PC-3 (cell line): ENCODE measurements at regions not wholly inside any gene's neighbourhood (a gene's known extent, or its start where the extent isn't known, plus 50 kb on each side); places are given as distances from the start of the nearest gene placed in this dataset.

Experiments used
- EZH2 ChIP-seq: fragments of 300-600 bp; sonication (generic); IDR thresholded peaks from one replicate; pipeline ENCODE4 v1.6.1; 2017; ENCODE audit warnings: antibody characterized with exemption, mild to moderate bottlenecking, low read length; ENCODE audit not compliant: unreplicated experiment
- TF ChIP-seq, protein P1 (sequence below): fragments of 300-600 bp; sonication (generic); conservative IDR thresholded peaks from 2 replicates; pipeline ENCODE4 v1.5.1; 2017; ENCODE audit warnings: antibody characterized with exemption, low read depth, mild to moderate bottlenecking, low read length

DNA sequence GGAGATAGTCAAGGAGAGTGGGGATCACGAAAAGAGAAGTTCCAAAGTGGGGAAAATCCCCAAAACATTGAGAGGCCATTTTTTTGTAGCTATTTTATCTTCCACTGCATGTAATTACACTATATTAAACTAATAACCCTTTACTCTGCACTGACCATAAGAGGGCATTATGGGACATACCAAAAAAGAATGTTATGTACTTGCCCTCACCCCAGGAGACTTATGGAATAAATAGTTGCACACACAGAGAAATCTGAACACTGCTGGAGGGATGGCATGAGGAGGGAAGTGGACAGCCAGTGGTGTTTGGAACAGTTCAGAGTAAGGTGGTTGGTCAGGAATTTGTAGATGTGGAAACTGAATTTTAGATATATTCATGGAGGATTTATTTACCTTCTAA, 422.9 kb downstream of the SNAPC1 start:
- TF ChIP-seq, protein P1, sequence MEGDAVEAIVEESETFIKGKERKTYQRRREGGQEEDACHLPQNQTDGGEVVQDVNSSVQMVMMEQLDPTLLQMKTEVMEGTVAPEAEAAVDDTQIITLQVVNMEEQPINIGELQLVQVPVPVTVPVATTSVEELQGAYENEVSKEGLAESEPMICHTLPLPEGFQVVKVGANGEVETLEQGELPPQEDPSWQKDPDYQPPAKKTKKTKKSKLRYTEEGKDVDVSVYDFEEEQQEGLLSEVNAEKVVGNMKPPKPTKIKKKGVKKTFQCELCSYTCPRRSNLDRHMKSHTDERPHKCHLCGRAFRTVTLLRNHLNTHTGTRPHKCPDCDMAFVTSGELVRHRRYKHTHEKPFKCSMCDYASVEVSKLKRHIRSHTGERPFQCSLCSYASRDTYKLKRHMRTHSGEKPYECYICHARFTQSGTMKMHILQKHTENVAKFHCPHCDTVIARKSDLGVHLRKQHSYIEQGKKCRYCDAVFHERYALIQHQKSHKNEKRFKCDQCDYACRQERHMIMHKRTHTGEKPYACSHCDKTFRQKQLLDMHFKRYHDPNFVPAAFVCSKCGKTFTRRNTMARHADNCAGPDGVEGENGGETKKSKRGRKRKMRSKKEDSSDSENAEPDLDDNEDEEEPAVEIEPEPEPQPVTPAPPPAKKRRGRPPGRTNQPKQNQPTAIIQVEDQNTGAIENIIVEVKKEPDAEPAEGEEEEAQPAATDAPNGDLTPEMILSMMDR: no peak; the same call in 1 of the 2 replicates
- TF ChIP-seq EZH2: no peak
